ENCODE measurements at regions not wholly inside any gene's neighbourhood (a gene's known extent, or its start where the extent isn't known, plus 50 kb on each side); places are given as distances from the start of the nearest gene placed in this dataset.
"Not testable (repeated sequence)": the region's sequence is repeated elsewhere in the genome, so short reads cannot be mapped to it uniquely, and the experiment has no call there.

GRCh38 chr5:60473027-60473426 is 226.9 kb downstream of the DEPDC1B start:
- TF ChIP-seq, protein P1, sequence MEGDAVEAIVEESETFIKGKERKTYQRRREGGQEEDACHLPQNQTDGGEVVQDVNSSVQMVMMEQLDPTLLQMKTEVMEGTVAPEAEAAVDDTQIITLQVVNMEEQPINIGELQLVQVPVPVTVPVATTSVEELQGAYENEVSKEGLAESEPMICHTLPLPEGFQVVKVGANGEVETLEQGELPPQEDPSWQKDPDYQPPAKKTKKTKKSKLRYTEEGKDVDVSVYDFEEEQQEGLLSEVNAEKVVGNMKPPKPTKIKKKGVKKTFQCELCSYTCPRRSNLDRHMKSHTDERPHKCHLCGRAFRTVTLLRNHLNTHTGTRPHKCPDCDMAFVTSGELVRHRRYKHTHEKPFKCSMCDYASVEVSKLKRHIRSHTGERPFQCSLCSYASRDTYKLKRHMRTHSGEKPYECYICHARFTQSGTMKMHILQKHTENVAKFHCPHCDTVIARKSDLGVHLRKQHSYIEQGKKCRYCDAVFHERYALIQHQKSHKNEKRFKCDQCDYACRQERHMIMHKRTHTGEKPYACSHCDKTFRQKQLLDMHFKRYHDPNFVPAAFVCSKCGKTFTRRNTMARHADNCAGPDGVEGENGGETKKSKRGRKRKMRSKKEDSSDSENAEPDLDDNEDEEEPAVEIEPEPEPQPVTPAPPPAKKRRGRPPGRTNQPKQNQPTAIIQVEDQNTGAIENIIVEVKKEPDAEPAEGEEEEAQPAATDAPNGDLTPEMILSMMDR (IDR thresholded peaks at IDR 0.05), result not testable (repeated sequence)
- not testable (repeated sequence) for TF ChIP-seq EZH2 (IDR thresholded peaks at IDR 0.05; ENCODE audit: borderline replicate concordance, insufficient read depth, low read depth, low read length, poor library complexity, severe bottlenecking)
